GM18520 (cell line): ENCODE measurements at regions not wholly inside any gene's neighbourhood (a gene's known extent, or its start where the extent isn't known, plus 50 kb on each side); places are given as distances from the start of the nearest gene placed in this dataset.

Source experiments
- ATAC-seq: cut with Tn5 transposase; IDR thresholded peaks from one replicate; pipeline ENCODE4 v1.9.1; 2021; ENCODE audit not compliant: unreplicated experiment

DNA sequence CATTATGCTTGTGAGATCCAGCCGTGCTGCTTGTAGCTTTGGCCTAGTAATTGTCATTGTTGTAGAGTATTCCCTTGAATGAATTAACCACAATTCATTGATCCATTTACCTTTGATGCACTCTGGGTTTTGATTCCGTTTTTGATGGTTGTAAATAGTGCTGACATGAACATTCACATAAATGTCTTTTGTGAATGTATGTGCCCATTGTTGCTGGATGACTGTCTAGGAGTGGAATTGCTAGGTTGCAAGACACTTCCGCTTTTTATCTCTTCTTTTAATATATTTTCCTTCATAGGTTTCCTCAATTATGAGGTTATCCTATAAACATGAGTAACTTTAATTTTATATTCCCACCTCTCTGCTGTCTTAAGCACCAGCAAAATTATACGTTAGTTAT lies 104.8 kb upstream of the CCDC68 start:
- no peak for ATAC-seq

DNA sequence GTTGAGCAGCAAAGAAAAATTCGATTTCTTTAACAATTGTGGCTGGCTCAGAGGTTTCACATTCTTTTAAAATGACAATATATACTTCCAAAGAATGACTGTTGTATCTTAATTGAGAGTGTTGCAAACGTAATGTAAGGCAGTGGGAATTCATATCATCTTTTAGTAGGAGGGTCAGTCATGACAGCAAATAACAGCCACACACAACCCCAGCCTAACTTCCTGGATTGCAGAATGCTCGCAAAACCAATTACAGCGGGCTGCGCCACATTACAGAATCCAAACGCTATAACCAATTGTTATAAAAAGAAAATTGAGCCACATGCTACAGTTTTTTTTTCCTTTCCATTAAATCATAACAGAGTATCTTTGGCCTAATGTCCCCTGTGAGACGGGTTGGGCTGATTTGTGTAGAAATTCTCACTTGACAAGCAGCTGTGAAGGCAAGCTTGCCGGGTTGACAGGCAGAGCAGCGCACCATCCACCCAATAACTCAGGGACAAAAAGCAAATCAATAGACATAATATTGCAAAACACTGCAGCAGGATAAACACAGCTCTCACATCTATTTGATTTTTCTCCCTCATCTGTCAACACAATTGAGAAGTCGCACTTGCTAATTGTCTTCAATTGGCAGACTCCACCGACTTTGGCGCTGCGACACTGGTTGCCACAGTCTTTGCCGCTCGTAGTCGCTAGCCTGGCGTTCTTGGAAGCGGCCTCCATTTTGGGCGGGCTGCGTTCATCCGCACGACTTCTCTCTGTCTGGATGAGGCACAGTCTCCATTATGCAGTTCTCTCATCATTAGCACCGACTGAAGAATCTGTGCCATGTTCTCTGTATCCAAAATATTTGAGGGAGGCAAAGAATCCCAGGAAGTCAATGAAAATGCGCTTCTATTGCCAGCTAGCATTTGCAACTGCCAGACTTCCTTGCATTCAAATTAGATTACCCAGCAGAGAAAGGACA lies 95.0 kb upstream of the CCDC68 start:
- no peak for ATAC-seq

DNA sequence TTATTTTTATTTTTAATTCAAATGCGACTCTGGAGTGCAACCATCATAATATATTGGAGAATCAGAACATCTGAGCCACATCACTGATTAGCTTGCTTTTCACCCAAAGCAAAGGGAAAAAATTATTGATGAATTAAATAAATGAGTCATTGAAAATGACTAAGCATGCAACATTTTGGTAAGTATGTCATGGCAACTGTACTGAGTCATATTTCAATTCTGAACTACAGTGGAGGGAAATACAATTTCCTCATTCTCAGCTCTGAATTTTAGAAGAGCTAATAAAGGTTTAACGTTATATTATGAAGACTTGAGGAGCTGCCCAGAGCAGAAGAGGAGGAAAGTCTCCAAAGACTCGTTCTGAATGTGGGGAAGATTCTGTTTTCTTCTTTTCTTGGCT lies 89.6 kb upstream of the CCDC68 start:
- no peak for ATAC-seq

DNA sequence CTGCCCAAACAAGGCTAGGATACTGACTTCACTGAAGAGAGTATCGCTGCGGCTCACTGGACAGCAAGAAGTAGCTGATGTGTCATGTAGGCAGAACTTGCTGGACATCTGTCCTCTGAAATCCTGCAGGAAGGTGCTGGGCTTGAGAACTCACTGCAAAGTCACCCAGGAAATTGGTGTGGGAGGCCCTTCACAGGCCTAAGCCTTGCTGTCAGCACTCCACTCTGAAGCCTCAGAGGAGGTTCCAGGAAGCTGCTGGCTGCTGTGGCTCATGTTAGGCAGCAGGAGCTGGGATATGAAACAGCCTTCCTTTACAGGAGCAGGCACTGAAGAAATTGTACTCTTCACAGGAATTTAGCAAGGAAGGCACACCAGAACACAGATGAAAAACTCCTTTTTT lies 88.3 kb upstream of the CCDC68 start:
- no peak for ATAC-seq

DNA sequence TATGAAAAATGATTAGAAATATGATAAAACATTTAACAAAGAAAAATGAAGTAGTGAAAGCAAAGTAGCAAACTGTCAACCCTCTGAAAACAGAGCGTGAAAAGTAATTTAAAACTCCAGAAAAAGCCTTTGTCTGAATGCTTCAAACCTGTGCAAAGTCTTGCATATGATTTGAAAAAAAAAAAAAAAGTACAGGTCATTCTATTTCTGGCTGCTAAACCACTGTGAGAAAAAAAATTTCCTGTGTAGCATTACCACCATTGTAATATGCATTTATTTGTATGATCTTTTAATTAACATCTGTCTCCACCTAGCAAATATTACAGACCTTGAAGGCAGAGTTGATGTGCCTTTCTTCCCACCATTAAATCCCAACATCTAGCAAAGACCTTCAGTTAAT lies 82.1 kb upstream of the CCDC68 start:
- no peak for ATAC-seq

DNA sequence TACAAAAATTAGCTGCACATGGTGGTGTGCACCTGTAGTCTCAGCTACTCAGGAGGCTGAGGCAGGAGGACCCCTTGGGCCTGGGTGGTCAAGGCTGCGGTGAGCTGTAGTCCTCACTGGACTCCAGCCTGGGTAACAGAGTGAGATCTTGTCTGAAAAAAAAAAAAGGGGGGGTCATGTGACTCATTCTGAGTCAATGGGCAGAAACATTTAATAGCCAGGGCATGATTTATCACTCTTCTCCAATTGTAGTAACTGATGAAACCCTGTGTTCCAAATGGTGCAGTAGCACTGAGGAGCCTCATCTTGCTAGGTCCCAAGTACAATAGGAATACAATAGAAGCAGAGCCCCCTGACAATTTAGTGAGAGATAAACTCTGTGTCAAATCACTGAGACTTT lies 78.9 kb upstream of the CCDC68 start:
- no peak for ATAC-seq

DNA sequence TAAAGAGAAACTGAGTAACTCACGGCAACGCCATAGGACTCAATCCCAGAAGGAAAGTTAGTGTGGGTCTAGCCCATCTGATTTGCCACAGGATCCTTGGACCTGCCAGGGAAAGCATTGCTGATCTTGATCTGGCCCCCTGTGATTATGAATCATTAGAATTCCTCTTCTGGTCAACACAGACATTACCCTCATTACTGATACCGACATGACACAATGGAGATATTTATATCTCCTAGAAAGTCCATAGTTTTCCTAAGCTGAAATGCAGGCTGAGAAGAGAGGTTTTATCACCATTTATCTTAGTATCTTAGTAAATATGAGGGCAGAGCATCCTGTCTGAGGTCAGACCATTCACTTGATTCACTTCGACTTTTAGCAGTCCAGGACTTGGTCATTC lies 75.5 kb upstream of the CCDC68 start:
- no peak for ATAC-seq

DNA sequence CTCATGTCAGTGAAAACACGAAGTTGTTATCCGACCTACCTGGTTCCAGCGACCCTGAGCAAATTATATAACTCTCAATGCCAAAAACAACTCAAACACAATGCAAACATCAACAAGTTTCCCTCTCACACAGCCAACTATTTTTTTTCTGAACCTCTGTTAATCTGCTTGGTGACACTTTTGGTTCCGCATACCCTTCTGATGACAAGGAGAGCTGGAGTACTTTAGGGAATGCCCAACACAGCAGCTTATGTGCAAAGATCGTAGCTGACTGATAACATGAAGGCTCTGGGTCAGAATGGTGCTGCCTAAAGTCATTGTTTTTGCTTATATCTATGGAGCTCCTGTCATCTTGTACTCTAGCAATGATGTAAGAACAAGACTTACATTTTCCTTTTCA lies 72.7 kb upstream of the CCDC68 start:
- no peak for ATAC-seq

DNA sequence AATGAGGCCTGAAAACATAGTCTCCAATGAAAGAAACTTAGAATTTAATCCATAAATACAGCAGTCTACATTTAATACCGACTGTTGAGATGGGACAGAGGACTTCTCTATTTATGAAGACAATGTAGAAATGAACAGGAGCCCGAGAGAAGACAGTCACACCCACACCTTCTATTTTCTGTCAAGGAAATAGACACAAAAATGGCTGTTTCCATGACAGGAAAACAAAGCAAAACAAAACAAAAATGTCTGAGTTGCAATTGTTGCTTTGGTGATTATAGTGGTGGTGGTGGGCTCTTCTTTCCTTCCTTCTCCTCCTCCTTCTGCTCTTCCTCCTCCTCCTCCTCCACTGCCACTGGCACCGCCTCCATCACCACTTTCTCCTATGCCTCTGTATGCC lies 72.3 kb upstream of the CCDC68 start:
- no peak for ATAC-seq

DNA sequence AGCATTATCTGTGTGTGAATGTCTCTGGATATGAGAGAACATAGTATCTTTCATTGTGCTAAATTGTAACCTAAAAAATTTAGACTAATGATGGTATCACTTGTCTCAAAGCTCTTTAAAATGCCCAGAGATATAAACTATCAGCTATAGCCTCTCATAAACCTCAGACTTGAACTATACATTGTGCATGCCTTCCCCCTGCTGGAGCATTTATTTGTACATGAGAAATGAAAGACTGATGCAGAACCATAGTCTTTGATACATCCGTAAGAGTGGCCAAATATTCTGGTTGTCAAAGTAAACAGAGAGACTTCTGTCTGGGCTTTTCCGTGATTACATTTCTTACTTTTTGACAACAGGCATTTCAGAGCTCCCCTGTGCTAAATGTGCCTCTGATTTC lies 71.9 kb upstream of the CCDC68 start:
- no peak for ATAC-seq

DNA sequence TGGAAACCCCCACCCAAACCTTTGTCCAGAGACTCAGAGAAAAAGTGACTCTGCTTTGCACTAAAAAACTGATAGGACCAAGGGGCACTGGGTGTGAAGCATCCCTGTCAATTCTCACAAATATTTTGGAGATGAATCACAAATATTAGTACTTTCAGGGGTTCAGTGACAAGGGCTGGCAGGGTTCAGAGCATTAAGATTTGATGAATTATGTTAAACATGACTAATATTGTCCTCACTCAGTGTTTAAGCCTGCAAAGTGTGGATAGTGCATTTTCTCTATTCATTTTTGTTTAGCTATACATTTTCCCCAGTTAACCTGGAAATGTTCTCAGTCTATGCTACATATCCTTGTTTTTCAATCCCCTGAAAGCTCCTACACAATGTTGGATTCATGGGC lies 65.3 kb upstream of the CCDC68 start:
- ATAC-seq, result no peak

DNA sequence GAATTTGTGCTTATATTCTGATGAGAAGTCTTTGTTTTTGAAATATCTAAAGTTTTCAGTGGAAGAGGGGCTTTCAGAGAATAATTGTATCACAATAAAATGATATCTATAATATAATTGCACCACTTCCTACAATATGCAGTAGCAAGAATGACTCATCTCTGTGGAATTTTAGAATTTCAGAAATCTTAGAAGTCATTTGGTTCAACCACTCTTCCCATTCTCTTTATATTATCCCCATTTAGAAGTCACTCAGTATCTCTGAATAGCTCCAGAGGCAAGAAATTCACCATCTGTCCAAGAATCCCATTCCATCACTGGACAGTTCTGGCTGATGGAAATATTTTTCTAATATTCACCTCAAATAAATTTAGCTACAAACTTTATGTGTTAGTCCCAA lies 59.3 kb upstream of the CCDC68 start:
- no peak for ATAC-seq

DNA sequence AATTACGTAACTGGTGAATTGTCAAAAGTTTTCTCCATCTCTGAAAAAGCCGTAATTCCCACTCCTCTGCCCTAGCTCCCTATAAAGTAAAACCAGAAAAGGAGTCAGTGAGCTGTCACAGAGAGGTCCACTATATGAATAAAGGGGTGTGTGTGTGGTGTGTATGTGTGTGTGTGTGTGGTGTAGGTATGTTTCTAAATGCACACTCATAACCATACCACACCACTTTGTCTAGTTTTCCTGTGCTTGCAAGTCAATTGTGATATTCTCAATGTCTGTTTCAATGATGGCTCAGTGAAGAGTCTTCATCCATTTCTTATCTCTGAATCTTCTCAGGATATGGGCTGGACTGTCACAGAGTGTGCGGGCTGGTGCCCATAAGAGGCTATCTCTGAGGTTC lies 54.8 kb upstream of the CCDC68 start:
- no peak for ATAC-seq

DNA sequence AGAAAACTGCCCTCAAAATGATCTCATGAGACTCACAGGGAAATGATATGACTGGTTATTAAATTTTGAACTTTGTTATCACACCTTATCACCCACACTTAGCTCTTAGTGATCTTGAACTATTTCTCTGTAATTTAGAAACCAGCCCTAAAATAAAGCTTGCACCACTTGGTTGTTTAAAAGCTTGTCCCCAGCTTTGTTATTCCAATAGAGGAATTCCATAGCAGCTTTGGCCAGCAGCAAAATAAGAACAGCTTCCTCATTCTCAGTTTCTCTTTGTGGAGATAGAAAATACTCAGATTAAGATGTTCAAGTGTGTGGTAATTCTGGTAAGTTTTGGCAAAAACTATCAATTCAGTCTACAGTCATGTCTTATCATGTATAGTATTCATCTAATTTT lies 54.4 kb upstream of the CCDC68 start:
- no peak for ATAC-seq

DNA sequence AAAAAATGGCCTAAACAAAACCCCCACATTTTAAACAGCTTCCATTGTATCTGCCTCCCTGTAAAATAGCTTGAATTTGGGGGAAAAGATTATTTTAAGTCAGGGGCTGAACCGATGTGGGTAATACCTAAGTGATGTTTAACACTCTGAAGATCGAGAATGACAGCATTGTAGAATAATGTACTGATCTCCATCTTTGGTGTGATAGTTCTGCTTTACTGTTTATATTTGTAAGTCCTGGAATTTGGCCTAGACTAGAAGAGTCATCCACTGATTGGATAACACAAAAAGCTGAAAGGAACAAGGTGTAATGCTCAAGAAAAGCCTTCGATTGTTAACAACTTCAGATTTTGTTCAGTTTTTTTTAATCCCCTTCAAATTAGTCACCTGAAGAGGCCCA lies 53.8 kb upstream of the CCDC68 start:
- no peak for ATAC-seq

DNA sequence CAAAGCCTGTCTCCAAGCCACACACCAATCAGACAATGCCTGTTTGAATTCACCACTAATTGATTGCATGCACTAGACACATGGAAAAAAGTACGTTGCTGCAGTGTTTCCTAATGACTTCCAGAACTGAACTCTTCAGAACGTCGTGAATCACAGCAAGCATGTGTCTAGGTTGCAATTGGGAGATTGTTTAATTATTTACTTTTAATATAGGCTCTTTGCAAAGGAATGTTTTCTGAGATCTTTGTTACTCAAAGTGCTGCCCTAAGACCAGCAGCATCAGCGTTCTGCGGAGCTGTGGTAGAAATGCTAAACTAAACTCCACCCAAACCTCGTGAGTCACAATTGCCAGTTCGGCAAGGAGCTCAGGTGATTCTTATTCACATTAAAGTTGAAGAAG lies 52.7 kb upstream of the CCDC68 start:
- ATAC-seq, result no peak
